HG03565 (cell line): ENCODE measurements at regions not wholly inside any gene's neighbourhood (a gene's known extent, or its start where the extent isn't known, plus 50 kb on each side); places are given as distances from the start of the nearest gene placed in this dataset.
"Not testable (repeated sequence)": the region's sequence is repeated elsewhere in the genome, so short reads cannot be mapped to it uniquely, and the experiment has no call there.

Experiments used
- ATAC-seq: cut with Tn5 transposase; IDR thresholded peaks from one replicate; pipeline ENCODE4 v1.9.1; 2021; ENCODE audit warnings: mild to moderate bottlenecking, moderate library complexity; ENCODE audit not compliant: unreplicated experiment

GRCh38 chr18:41639218-41639617, 315.8 kb upstream of the PIK3C3 start:
- ATAC-seq, result no peak

- ATAC-seq, result not testable (repeated sequence)
These were observed 323.2 kb upstream of the PIK3C3 start for GRCh38 chr18:41631723-41632285.

GRCh38 chr18:41630232-41630886, 324.7 kb upstream of the PIK3C3 start:
- no peak for ATAC-seq

- ATAC-seq, result no peak
These were observed 330.6 kb upstream of the PIK3C3 start for GRCh38 chr18:41624460-41624859.

GRCh38 chr18:41621177-41621576, 333.9 kb upstream of the PIK3C3 start:
- ATAC-seq, result no peak

GRCh38 chr18:41618147-41618546, 336.9 kb upstream of the PIK3C3 start:
- ATAC-seq, result peak; percentile 38

DNA sequence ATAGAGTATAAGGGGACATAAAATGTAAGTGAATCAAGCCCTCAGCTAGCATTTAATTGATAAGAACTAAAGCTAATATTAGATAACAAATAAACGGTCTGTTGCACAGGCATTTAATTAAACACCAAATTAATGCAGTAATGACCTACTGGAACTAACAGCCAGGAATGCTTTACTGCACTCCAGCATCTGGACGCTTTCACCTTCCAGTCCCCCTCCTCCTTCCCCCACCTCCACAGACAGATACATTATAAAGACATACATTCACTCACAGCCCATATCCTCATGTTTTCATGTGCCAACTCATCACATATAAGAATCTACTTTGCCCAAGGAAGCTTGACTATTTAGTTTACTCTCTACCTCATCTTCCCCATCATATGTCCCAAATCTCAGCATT, 337.4 kb upstream of the PIK3C3 start:
- ATAC-seq, result no peak

- ATAC-seq, result no peak
These were observed 341.9 kb upstream of the PIK3C3 start for GRCh38 chr18:41613003-41613609.

DNA sequence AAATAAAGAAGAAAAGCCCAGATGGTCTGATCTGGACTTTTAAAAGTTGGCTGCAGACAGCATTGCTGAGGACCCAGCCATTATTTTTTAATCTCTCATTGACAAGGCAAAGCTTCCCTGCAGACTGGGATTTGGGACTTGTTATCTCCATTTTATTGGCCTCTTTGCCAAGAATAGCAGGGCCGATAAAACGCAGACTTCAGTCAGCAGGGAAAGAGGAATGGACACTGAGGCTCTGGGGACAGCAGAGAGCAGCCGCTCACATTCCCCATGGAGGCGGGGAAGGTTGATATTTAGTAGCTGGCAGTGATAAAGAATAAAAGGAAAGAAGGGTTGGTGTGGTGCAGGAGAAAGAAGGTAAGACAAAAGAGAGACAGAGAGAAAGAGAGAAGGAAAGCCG, 350.1 kb upstream of the PIK3C3 start:
- no peak for ATAC-seq

- ATAC-seq, result no peak
These were observed 353.0 kb upstream of the PIK3C3 start for GRCh38 chr18:41602034-41602433.

GRCh38 chr18:41600693-41601391, 354.2 kb upstream of the PIK3C3 start:
- no peak for ATAC-seq

- no peak for ATAC-seq
These were observed 355.6 kb upstream of the PIK3C3 start for GRCh38 chr18:41599466-41599865.

- ATAC-seq, result no peak
These were observed 360.5 kb upstream of the PIK3C3 start for GRCh38 chr18:41594582-41594981.

DNA sequence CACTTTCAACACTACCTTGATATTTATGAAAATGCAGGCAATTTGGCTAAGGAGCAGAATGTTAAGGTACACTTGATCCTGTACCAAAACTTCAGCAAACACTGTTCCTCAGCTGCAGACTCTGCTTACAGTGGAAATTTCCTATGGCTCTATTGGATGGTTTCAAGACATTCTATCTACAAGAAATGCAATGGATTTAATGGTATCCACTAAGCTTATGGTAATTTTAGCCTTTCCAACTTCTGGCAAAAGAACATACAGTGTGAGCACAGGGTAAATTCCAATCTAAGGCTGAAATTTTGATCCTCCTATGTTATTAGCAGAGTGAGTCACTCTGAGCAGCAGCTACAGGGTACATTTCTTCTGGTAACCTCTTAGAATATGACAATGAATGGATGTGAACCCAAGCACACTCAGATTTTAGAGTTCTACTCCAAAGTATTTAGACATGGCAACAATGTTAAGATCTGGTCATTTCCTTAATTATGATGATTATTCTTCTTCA, 361.8 kb upstream of the PIK3C3 start:
- no peak for ATAC-seq

DNA sequence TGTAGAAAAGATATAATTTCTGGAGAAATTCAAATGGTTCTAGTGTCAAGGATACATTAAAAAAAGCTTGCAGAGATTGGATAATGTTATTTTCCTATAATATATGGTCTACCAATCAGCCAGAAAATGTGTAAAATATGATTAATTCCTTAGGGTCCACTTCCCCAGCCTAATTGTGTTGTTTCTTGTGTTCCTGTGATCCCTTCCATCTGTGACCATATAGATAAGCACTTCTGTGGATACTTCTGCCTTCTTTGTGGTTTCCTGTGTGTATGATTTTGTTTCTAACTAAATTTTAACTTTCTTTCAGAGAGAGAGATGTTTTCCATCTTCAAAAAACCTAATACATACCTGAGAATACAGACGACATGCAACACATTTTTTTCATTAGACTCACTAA, 367.1 kb upstream of the PIK3C3 start:
- no peak for ATAC-seq

GRCh38 chr18:41585512-41585911, 369.5 kb upstream of the PIK3C3 start:
- no peak for ATAC-seq

GRCh38 chr18:41579185-41579584, 375.8 kb upstream of the PIK3C3 start:
- ATAC-seq, result no peak

DNA sequence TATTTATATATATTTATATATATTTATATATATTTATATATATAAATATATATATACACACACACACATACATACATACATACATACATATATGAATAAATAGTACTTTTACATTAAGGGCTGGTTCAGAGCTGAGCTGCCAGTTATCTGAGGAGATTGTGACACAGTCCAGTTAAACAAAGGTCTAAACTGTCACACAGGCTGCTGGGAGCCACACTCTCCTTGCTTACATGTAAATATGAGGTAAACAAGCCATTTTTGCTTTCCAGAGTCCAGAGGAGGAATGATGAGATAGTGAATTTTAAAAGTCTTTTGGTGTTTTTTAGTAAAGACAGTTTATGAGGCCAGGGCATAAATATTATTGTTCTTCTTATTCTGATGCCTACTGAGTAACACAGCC, 377.5 kb upstream of the PIK3C3 start:
- ATAC-seq, result no peak

GRCh38 chr18:41576643-41577042, 378.4 kb upstream of the PIK3C3 start:
- ATAC-seq, result no peak

- ATAC-seq, result no peak
These were observed 385.2 kb upstream of the PIK3C3 start for GRCh38 chr18:41569867-41570266.

DNA sequence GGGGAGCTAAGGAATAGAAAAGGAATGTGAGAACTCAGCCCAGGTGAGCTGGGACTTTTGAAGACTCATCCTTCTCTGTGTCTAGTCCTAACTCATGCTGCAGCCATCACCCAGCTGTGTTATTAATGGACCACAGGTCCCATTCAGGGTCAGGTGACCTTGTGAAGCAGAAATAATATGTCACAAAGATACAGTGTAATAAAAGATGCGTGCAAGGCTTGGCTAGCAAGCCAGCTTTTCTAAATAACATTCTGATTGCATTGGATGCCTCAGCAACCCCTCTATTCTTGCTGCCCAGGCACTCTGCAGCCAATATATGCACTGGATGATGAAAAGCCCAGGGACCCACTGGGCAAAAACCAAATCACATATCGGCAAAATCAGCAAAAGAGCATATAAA, 393.1 kb upstream of the PIK3C3 start:
- ATAC-seq, result no peak

DNA sequence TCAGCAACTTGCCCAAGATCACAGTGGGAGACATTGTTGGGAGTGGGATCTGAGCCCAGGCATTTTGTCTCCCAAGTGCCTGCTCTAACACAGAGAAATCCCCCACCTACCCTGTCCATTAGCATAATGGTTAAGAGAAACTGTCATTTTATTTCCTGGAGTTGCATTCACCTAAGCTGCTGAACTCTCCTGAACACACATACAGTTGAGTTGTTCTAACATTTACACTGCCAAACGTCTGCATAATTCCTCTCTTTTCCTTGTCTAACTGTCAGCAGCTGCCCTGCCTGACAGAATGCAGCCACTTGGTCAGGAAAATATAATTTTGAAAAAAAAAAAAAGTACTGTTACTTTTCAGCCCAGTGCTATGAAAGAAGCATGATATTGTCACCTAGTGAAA, 396.3 kb upstream of the PIK3C3 start:
- ATAC-seq, result no peak
